Retinal pigment epithelial cell (primary cell): ENCODE measurements at regions not wholly inside any gene's neighbourhood (a gene's known extent, or its start where the extent isn't known, plus 50 kb on each side); places are given as distances from the start of the nearest gene placed in this dataset.

Experiments used
- DNase-seq: peaks from one replicate; pipeline ENCODE4 v3.0.0-alpha.2; 2010; ENCODE audit warnings: low read depth
- H3K4me3 ChIP-seq: 2 replicates; pipeline ENCODE4 v1.5.1; 2011; ENCODE audit warnings: mild to moderate bottlenecking, low read length, control low read depth, moderate library complexity
- CTCF ChIP-seq: conservative IDR thresholded peaks from 2 replicates; pipeline ENCODE4 v1.5.1; 2011; ENCODE audit warnings: low read depth, low read length, control low read depth, inconsistent platforms

- no peak for DNase-seq
- no peak for TF ChIP-seq CTCF
- no peak overlapping the region for H3K4me3 ChIP-seq
Measured at GRCh38 chr2:224134003-224134734, 95.1 kb upstream of the SERPINE2 start.

GRCh38 chr2:224133387-224133786 is 94.3 kb upstream of the SERPINE2 start:
- no peak overlapping the region for H3K4me3 ChIP-seq
- no peak for TF ChIP-seq CTCF
- no peak for DNase-seq

DNA sequence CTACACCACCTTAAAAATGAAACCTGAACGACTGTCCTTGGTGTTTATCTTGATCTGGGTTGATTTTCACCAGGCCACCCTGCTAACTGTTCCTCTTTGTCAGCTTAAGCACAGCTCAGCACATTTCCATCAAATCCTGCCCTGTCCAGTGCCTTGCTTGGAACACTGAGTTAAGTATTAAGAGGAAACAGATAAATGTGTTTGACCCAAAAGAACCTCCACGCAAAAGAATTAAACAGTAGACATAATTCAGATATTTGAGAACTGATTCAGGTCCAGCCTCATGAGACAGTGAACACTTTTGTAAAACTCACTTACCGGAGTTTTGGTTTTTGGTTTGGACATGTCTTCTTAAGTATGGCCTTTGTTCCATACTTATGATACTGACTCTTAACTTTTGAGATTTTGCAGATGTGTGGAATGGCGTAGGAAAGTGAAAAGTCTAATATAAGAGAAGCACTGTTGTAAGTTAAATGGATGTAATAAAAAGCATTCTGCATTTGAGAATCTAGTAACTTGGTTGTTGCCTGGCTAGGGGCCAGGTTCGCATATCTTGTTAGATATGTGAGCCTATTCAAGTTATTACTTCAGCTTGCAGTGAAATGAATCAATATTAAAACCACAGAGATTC is 88.9 kb upstream of the SERPINE2 start:
- DNase-seq = no peak
- no peak for TF ChIP-seq CTCF
- H3K4me3 ChIP-seq = no peak overlapping the region

DNA sequence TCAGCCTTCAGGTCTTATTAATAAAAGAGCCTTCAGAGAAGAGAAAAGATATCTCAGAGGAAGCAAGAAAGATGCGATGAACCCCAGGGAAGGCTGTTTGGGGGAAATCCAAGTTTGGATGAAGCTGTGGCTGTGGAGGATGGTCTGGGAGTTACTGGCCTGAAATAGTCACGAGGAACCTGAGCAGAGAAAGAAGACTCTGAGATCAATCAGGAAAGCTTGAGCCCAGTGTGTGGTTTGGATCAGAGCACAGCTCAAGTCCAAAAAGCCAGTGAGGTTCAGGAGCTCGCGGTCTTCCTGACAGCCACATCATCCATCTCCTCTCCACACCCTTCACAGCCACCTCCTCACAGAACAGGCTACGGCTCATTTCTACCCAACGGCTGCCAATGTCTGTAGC is 87.4 kb upstream of the SERPINE2 start:
- no peak overlapping the region for H3K4me3 ChIP-seq
- no peak for DNase-seq
- TF ChIP-seq CTCF = no peak

- no peak for DNase-seq
- no peak for TF ChIP-seq CTCF
- H3K4me3 ChIP-seq = no peak overlapping the region
Measured at GRCh38 chr2:224126003-224126402, 86.9 kb upstream of the SERPINE2 start.

GRCh38 chr2:224122542-224122941 is 83.5 kb upstream of the SERPINE2 start:
- no peak for TF ChIP-seq CTCF
- DNase-seq = no peak
- H3K4me3 ChIP-seq = no peak overlapping the region
